ENCODE measurements at regions not wholly inside any gene's neighbourhood (a gene's known extent, or its start where the extent isn't known, plus 50 kb on each side); places are given as distances from the start of the nearest gene placed in this dataset.
"Not testable (repeated sequence)": the region's sequence is repeated elsewhere in the genome, so short reads cannot be mapped to it uniquely, and the experiment has no call there.

- DNase-seq (ENCODE audit: low spot score), result no peak
Measured at GRCh38 chr7:101146-102046, 91.0 kb upstream of the FAM20C start.

GRCh38 chr7:102047-102711 is 90.2 kb upstream of the FAM20C start:
- DNase-seq (ENCODE audit: low spot score), result no peak

DNA sequence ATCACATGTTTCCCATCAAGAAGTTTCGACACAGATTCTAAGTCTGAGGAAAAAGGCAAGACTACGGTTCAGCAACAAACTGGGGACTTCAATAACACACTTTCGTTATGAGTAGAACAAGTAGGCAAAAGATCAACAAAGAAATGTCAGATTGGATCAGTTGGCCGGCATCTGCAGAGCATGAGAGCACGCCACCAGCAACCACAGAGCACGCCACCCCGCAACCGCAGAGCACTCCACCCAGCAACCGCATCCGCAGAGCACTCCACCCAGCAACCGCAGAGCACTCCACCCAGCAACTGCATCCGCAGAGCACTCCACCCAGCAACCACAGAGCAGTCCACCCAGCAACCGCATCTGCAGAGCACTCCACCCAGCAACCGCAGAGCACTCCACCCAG is 89.7 kb upstream of the FAM20C start:
- no peak for DNase-seq (ENCODE audit: low spot score)

DNA sequence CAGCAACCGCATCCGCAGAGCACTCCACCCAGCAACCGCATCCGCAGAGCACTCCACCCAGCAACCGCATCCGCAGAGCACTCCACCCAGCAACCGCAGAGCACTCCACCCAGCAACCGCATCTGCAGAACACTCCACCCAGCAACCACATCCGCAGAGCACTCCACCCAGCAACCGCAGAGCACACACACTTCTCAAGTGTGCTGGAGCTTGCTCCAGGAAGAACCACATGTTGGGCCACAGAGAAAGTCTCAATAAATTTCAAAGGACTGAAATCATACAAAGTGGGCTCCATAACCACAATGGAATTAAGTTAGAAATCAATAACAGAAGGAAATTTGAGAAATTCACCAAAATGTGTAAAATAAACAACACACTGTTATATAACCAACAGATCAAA is 88.4 kb upstream of the FAM20C start:
- DNase-seq (ENCODE audit: low spot score), result not testable (repeated sequence)

DNA sequence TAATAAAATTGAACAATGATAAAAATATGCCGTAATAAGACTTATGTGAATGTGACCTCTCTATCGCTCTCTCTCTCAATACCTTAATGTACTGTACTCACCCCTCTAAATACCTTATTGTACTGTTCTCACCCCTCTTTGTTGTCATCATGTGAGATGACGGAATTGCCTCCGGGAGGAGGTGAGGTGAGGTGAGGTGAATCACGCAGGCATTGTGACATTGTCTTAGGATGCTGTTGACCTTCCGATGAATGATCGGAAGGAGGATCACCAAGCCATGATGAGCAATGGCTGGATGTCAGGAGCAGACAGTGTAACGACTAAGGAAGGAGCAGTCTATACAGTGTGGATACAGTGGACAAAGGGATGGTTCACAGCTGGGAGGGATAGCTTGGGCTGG is 87.4 kb upstream of the FAM20C start:
- DNase-seq (ENCODE audit: low spot score), result no peak

GRCh38 chr7:106356-106755 is 86.0 kb upstream of the FAM20C start:
- no peak for DNase-seq (ENCODE audit: low spot score)

DNA sequence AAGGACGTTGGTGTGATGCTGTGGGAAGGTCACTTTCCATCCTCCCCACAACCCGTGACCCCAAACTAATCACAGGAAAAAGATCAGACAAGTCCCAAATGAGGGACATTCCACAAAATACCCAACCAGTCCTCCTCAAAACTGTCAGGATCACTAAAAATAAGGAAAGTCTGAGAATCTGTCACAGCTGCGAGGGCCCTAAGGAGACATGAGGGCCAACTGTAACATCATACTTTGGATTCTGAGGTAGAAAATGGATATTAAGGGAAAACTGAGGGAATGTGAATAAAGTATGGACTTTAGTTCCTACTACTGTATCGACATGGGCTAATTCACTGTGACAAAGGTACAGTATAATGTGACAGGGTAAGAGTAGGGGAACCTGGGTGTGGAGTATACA is 85.1 kb upstream of the FAM20C start:
- DNase-seq (ENCODE audit: low spot score), result no peak

- no peak for DNase-seq (ENCODE audit: low spot score)
Measured at GRCh38 chr7:107907-108306, 84.5 kb upstream of the FAM20C start.

GRCh38 chr7:109094-109493 is 83.3 kb upstream of the FAM20C start:
- no peak for DNase-seq (ENCODE audit: low spot score)

- no peak for DNase-seq (ENCODE audit: low spot score)
Measured at GRCh38 chr7:109898-110556, 82.3 kb upstream of the FAM20C start.

- no peak for DNase-seq (ENCODE audit: low spot score)
Measured at GRCh38 chr7:110557-111232, 81.7 kb upstream of the FAM20C start.

- DNase-seq (ENCODE audit: low spot score), result no peak
Measured at GRCh38 chr7:111591-111990, 80.8 kb upstream of the FAM20C start.

DNA sequence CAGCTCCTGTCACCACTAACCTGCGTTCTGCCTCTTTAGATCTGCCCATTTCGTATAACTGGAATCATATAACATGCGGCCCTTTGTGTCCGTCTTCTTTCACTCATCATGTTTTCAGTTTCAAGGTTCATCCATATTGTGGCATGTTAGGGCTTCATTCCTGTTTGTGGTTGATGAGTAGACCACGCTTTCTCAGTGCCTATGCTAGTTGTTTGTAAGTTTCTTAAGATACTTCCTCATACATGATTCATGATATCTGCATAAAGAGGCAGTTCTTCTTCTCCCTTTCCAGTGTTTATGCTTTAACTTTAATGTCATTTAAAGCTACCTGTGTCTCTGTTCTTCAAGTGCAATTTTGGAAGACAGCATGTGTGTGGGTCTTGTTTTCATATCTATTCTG is 79.5 kb upstream of the FAM20C start:
- DNase-seq (ENCODE audit: low spot score), result no peak

DNA sequence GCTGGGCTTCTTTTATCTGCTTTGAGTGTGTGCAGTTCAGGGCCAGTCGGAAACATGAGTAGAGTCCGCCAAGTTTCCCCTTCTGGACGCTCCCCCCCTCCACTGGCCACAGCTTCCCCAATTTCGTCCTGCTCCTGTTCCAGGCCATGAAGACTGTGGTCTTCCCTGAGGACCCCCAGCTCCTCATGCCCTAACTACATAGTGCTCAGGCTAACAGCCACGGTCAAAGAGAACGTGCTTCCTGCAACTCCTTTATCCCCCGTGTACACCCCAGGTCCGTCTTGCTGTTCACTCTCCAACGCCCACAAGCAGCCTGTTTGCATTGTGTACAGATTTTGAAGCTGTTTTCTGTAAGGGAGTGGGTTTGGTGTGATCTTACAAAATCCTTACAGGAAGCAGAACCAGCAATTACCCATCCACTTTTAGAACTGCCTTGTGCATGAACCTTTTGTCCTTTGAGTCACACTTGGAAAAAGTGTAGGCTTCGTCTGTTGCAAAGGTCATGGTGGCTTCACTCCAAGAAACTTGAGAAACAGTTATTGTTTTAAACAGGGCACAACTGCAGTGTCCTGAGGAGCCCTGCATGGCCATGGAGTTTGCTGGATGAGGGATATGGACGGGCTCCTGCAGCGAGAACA is 77.0 kb upstream of the FAM20C start:
- DNase-seq (ENCODE audit: low spot score), result no peak

DNA sequence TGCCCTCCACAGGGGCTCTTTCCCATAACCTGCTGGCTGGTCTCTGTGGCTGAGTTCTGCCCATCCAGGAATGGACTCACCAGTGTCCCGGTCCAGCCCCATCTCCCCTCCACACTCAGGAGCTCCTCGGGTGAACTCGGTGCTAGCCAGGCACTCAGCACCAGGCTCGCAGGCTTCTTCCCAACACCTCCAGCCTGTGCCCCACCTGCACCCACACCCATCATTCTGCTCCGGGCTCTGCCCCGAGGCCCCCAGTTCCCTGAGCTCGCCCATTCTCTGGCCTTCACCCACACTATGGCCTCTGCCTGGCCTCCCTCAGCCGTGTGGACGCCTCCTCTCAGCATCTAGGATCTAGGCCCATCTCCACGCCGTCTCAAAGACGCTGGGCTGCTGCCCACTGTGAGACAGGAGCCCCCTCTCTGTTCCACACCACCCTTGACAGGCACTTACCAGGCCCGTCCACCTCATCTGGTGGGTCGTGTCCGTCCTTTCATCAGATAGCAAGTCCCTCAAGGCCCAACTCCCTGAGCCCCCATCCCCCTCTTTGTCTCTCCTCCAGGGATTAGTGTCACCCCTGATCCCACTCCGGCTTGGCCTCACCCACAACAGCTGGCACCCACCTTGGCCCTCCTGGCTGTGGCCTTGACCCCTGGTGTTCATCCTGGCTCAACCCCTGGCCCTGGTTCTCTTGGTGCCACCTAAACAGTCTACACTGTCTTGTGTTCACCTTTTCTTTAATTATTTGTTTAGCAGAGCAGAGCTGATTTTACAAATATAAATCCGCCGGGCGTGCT is 76.0 kb upstream of the FAM20C start:
- no peak for DNase-seq (ENCODE audit: low spot score)

DNA sequence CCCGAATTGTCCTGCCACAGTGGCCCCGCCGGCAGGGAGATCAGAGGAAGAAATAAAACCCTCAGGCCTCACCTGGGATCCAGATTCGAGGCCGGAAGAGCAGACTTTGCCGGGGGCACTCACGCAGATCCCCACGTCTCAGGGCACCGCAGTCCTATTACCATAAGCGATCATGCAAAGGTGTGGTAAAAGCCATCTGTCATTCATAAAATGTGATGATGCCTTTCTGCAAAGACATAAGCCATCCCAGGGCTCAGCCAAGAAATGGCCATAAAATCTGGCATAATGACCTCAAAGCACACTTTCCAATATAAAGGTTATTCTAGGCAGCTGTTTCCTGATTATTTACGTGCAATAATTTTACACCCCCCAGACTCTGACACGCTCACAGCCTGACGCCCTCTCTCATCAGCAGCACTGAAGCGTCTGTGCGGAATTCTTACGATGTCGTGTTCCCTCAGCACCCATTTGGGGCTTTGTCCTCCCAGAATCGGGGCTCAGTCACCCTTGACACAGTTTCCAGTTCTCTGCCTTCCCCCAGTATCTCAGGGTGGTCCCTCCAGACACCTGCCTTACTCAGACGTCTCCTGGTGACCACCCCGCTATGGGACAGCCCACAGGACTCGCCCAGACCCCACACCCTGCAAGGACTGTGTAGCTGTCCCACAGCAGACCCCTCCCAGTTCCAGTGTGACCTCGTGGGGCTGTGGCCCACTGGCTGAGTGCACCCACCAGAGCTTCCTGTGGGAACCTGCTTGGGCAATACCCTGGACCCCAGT is 74.3 kb upstream of the FAM20C start:
- no peak for DNase-seq (ENCODE audit: low spot score)

DNA sequence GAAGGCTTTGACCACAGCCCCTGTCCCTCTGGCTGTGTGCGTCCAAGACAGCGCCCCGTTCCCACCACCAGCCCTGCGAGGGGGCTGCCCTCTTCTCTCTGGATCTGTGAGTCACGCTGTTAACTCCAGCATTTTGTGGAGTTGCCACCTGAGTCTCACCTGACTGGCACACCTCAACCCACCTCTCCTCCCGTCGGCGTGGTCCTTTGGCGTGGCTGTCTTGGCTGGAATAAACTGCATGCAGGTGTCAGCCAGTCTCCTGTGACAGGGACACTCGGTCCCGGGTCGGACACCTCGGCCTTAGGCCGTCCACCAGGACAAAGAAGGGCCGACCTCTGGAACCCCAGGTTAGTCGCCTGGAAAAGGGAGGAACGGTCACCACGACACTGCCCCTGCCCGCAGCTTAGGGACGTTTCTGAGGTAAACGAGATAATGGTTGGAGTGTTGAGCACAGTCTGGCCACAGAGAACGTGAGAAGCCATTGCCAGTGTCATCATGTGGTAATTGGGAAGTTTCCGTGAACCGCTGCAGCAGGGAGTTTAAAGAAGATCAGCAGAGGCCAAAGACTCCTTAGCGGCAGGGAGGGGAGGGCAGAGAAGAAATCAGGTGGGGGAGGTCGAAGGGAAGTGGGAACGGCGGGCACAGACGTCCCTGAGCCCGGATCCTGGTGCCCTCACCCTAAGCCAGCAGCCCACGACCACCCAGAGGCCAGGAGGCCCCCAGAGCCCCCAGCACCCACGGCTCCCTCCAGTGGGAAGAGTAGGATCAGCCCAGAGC is 73.6 kb upstream of the FAM20C start:
- DNase-seq (ENCODE audit: low spot score), result no peak

DNA sequence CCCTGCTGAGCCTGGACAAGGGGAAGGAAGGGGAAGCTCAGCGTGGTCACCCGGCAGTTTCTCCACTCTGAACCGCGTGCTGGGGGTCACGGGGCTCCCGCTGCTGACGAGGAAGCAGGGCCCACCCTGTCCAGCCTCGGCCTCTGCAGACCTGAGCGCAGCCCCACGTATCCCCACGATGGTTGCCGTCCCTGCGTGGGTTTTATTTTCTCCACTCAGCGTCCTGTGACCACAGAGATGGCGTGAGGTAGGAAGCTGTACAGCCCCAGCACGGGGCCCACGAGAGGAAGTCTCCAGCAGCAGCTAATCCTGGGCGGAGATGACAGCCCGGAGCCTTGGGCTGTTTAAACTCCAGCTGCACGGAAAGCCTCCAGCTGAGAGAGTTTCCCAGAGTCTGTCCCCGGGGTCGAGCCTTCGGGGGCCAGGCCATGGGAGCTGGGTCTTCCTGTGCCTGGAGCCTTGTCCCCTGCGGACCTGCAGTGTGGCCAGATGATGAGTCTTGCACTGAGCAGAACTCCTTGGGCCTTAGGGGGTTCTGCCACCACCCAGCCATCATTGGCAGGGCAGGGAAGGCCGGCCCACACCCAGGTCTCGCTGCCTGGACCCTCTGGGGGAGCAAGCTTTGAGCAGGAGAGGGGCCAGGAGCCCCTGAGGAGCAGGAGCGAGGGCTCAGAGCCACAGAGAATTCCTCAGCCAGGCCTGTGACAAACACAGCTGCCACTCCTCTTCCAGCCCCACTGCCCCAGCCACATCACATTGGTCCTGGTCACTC is 72.8 kb upstream of the FAM20C start:
- DNase-seq (ENCODE audit: low spot score), result no peak
